ENCODE measurements at regions not wholly inside any gene's neighbourhood (a gene's known extent, or its start where the extent isn't known, plus 50 kb on each side); places are given as distances from the start of the nearest gene placed in this dataset.

GRCh38 chr5:3796736-3797135 lies 201.1 kb downstream of the IRX1 start:
- TF ChIP-seq, protein P1, sequence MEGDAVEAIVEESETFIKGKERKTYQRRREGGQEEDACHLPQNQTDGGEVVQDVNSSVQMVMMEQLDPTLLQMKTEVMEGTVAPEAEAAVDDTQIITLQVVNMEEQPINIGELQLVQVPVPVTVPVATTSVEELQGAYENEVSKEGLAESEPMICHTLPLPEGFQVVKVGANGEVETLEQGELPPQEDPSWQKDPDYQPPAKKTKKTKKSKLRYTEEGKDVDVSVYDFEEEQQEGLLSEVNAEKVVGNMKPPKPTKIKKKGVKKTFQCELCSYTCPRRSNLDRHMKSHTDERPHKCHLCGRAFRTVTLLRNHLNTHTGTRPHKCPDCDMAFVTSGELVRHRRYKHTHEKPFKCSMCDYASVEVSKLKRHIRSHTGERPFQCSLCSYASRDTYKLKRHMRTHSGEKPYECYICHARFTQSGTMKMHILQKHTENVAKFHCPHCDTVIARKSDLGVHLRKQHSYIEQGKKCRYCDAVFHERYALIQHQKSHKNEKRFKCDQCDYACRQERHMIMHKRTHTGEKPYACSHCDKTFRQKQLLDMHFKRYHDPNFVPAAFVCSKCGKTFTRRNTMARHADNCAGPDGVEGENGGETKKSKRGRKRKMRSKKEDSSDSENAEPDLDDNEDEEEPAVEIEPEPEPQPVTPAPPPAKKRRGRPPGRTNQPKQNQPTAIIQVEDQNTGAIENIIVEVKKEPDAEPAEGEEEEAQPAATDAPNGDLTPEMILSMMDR (IDR thresholded peaks at IDR 0.05; ENCODE audit: insufficient read depth, low read length) = no peak
- no peak for TF ChIP-seq POLR2AphosphoS5 (IDR thresholded peaks at IDR 0.05; ENCODE audit: low read depth)
- TF ChIP-seq, protein P2, sequence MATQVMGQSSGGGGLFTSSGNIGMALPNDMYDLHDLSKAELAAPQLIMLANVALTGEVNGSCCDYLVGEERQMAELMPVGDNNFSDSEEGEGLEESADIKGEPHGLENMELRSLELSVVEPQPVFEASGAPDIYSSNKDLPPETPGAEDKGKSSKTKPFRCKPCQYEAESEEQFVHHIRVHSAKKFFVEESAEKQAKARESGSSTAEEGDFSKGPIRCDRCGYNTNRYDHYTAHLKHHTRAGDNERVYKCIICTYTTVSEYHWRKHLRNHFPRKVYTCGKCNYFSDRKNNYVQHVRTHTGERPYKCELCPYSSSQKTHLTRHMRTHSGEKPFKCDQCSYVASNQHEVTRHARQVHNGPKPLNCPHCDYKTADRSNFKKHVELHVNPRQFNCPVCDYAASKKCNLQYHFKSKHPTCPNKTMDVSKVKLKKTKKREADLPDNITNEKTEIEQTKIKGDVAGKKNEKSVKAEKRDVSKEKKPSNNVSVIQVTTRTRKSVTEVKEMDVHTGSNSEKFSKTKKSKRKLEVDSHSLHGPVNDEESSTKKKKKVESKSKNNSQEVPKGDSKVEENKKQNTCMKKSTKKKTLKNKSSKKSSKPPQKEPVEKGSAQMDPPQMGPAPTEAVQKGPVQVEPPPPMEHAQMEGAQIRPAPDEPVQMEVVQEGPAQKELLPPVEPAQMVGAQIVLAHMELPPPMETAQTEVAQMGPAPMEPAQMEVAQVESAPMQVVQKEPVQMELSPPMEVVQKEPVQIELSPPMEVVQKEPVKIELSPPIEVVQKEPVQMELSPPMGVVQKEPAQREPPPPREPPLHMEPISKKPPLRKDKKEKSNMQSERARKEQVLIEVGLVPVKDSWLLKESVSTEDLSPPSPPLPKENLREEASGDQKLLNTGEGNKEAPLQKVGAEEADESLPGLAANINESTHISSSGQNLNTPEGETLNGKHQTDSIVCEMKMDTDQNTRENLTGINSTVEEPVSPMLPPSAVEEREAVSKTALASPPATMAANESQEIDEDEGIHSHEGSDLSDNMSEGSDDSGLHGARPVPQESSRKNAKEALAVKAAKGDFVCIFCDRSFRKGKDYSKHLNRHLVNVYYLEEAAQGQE (IDR thresholded peaks at IDR 0.05; ENCODE audit: insufficient replicate concordance, low read depth) = no peak
